AG04450 (cell line): ENCODE measurements at regions not wholly inside any gene's neighbourhood (a gene's known extent, or its start where the extent isn't known, plus 50 kb on each side); places are given as distances from the start of the nearest gene placed in this dataset.
"Not testable (repeated sequence)": the region's sequence is repeated elsewhere in the genome, so short reads cannot be mapped to it uniquely, and the experiment has no call there.

Experiments
- CTCF ChIA-PET: fragments of 300-600, 350-600 bp; formaldehyde crosslinking; extraction: SDS; loops from one replicate; lab custom pipeline; 2022; ENCODE audit warnings: antibody characterized with exemption, inconsistent platforms; lab: Charles Lee
- POLR2A ChIA-PET: fragments of 350-600 bp; formaldehyde crosslinking; extraction: SDS; loops from one replicate; lab custom pipeline; 2021; ENCODE audit warnings: antibody characterized with exemption, inconsistent platforms; lab: Yijun Ruan, JAX
- DNase-seq: peaks from one replicate; pipeline ENCODE4 v3.0.0-alpha.2; 2011; ENCODE audit warnings: low read depth, low spot score
- H3K27ac ChIP-seq: one replicate; pipeline ENCODE4 v1.5.1; 2012; ENCODE audit warnings: low read depth, low read length, control low read depth
- H3K27me3 ChIP-seq: one replicate; pipeline ENCODE4 v1.6.0; 2012; ENCODE audit warnings: low read length; ENCODE audit not compliant: control insufficient read depth, insufficient read depth
- H3K4me3 ChIP-seq: 2 replicates; pipeline ENCODE4 v1.5.1; 2011; ENCODE audit warnings: mild to moderate bottlenecking, low read depth, low read length, control low read depth
- H3K9me3 ChIP-seq: 2 replicates; pipeline ENCODE4 v1.5.1; 2012; ENCODE audit warnings: low read length; ENCODE audit not compliant: control insufficient read depth, insufficient read depth
- CTCF ChIP-seq: IDR thresholded peaks from 2 replicates; pipeline ENCODE4 v1.5.1; 2011; ENCODE audit warnings: low read depth, low read length, control low read depth, inconsistent platforms

GRCh38 chr15:81064253-81064652, 63.5 kb downstream of the TLNRD1 start:
- POLR2A ChIA-PET: no interaction called here
- Histone ChIP-seq H3K27ac (no peak overlapping the region), H3K4me3 (no peak overlapping the region), H3K27me3 (peaks cover 10% of the 10 kb centered on the region), H3K9me3 (no peaks in the 10 kb centered on the region)
- CTCF ChIA-PET: no interaction called here
- TF ChIP-seq CTCF: no peak
- DNase-seq: no peak

GRCh38 chr15:81067567-81067966, 66.5 kb upstream of the CFAP161 start:
- H3K27ac ChIP-seq, H3K4me3 ChIP-seq, H3K9me3 ChIP-seq, CTCF ChIA-PET, POLR2A ChIA-PET, DNase-seq, H3K27me3 ChIP-seq: not testable (repeated sequence)

- TF ChIP-seq CTCF: no peak
- no peak for DNase-seq
- peaks cover 7% of the 10 kb centered on the region for H3K27me3 ChIP-seq
- H3K9me3 ChIP-seq: no peaks in the 10 kb centered on the region
- no peak overlapping the region for H3K27ac ChIP-seq
- ChIA-PET CTCF (no interaction called here), POLR2A (no interaction called here)
- H3K4me3 ChIP-seq: no peak overlapping the region
Observed at GRCh38 chr15:81068516-81068915, 65.6 kb upstream of the CFAP161 start.

- Histone ChIP-seq H3K27me3 (peaks cover 7% of the 10 kb centered on the region), H3K9me3 (no peaks in the 10 kb centered on the region), H3K27ac (no peak overlapping the region), H3K4me3 (no peak overlapping the region)
- ChIA-PET POLR2A (no interaction called here), CTCF (no interaction called here)
- TF ChIP-seq CTCF: no peak
- no peak for DNase-seq
Observed at GRCh38 chr15:81069356-81069755, 64.7 kb upstream of the CFAP161 start.

GRCh38 chr15:81069909-81070308, 64.2 kb upstream of the CFAP161 start:
- ChIA-PET POLR2A (no interaction called here), CTCF (no interaction called here)
- Histone ChIP-seq H3K27ac (no peak overlapping the region), H3K9me3 (no peaks in the 10 kb centered on the region), H3K4me3 (no peak overlapping the region), H3K27me3 (peaks cover 5% of the 10 kb centered on the region)
- TF ChIP-seq CTCF: no peak
- no peak for DNase-seq

GRCh38 chr15:81071120-81071519, 63.0 kb upstream of the CFAP161 start:
- ChIA-PET CTCF (interaction anchor here (1.3 kb wide), 1 partner anchor 195 kb away, joined by 5 read pairs; no protein-coding TSS in a partner anchor), POLR2A (no interaction called here)
- Histone ChIP-seq H3K27me3 (peaks cover 7% of the 10 kb centered on the region), H3K4me3 (no peak overlapping the region), H3K27ac (no peak overlapping the region), H3K9me3 (no peaks in the 10 kb centered on the region)
- no peak for DNase-seq
- no peak for TF ChIP-seq CTCF
